Gastroesophageal sphincter (tissue), 4 donors: ENCODE measurements at regions not wholly inside any gene's neighbourhood (a gene's known extent, or its start where the extent isn't known, plus 50 kb on each side); places are given as distances from the start of the nearest gene placed in this dataset.

Source experiments
- ATAC-seq: fragments of 150-250 bp; one replicate; pipeline ENCODE4 v1.9.1; 2016; ENCODE audit warnings: mild to moderate bottlenecking, moderate library complexity
- H3K27ac ChIP-seq, 4 donors: fragments of 200-600 bp; sonication (generic) in 3 of 4; 1 replicate in 3 of 4; 2 replicates in 1 of 4; pipeline ENCODE4 v1.5.1; 2016 to 2019
- H3K27me3 ChIP-seq: fragments of 200-600 bp; sonication (generic); one replicate; pipeline ENCODE4 v1.5.1; 2019
- H3K36me3 ChIP-seq, 2 donors: fragments of 200-600 bp; sonication (generic); one replicate each; pipeline ENCODE4 v1.5.1; 2019; ENCODE audit warnings: control low read depth in 1 of 2
- H3K4me1 ChIP-seq, 3 donors: fragments of 200-600 bp; sonication (generic); 1 replicate in 2 of 3; 2 replicates in 1 of 3; pipeline ENCODE4 v1.5.1; 2016 to 2019; ENCODE audit warnings: control low read depth in 2 of 3
- H3K4me3 ChIP-seq, 2 donors: fragments of 200-600 bp; sonication (generic); one replicate each; pipeline ENCODE4 v1.5.1; 2019; ENCODE audit warnings: mild to moderate bottlenecking in 1 of 2, moderate library complexity in 1 of 2
- H3K9me3 ChIP-seq, 3 donors: fragments of 200-600 bp; sonication (generic); one replicate each; pipeline ENCODE4 v1.5.1; 2017 to 2019; ENCODE audit warnings: control low read depth in 2 of 3
- CTCF ChIP-seq, 4 experiments: fragments of 200-600 bp in 2 of 4; fragments of 450-650 bp in 2 of 4; sonication (generic) in 1 of 4; IDR thresholded peaks; one replicate each; pipeline ENCODE4 v1.5.1; 2017 to 2019; ENCODE audit warnings: antibody characterized with exemption in 4 of 4, mild to moderate bottlenecking in 2 of 4, moderate library complexity in 2 of 4
- EP300 ChIP-seq: sonication (generic); formaldehyde crosslinking; IDR thresholded peaks from one replicate; pipeline ENCODE4 v1.6.1; 2017; ENCODE audit warnings: antibody characterized with exemption, mild to moderate bottlenecking
- POLR2A ChIP-seq, 2 donors: fragments of 450-650 bp; IDR thresholded peaks; one replicate each; pipeline ENCODE4 v1.6.1; 2017; ENCODE audit warnings: antibody characterized with exemption in 2 of 2, mild to moderate bottlenecking in 2 of 2, moderate library complexity in 1 of 2
- POLR2AphosphoS5 ChIP-seq: sonication (generic); formaldehyde crosslinking; IDR thresholded peaks from one replicate; pipeline ENCODE4 v1.6.1; 2017; ENCODE audit warnings: antibody characterized with exemption
- WGBS, 2 donors: methylation state at CpG; one replicate each; pipeline ENCODE4 v1.1.5; 2018; ENCODE audit warnings: low coverage in 1 of 2; 5-methylcytosine and 5-hydroxymethylcytosine counted together

DNA sequence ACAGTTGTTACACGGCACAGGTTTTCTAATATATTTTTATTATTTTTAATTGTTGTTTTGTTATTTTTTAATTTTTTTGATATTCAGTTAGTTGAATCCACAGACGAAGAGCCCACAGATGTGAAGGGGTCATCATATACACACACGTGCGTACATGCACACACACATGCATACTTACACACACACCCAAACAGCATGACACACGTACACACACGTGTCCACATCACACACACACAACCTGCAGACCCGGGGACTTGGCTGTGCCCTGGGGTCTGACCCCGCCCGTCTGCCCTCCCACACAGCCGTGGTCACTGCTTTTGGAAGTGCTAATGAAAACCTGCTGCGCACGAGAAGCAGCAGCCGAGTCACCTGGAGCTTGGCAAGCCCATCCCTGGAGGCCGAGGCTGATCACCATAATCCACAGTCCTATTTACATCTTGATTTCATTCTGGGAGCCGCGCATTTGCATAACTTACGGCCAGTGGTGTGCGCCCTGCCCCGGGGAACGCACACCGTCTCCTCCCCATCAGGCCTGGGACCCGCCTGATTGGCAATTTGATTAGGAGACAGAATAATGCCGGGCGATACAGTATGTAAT lies 110.3 kb downstream of the BRD1 start:
- Histone ChIP-seq H3K4me3 (no peak overlapping the region), H3K27me3 (peaks cover 83% of the 10 kb centered on the region), H3K4me1 (no peaks in the 10 kb centered on the region), H3K36me3 (no peaks in the 10 kb centered on the region), H3K9me3 (peaks cover 0 to 2% (median 0%) of the 10 kb centered on the region in 3 donors), H3K27ac (no peak overlapping the region)
- ATAC-seq, result no peak
- WGBS, 2 donors, result 87 to 92% methylated on average over 7 to 11 of the region's 24 CpGs
- TF ChIP-seq POLR2AphosphoS5, result no peak
- no peak for TF ChIP-seq CTCF (IDR thresholded peaks at IDR 0.05)
- TF ChIP-seq POLR2A (IDR thresholded peaks at IDR 0.05), result no peak
- TF ChIP-seq EP300, result no peak

- TF ChIP-seq EP300 (no peak), POLR2A (IDR thresholded peaks at IDR 0.05) (no peak), CTCF (IDR thresholded peaks at IDR 0.05) (no peak), POLR2AphosphoS5 (no peak)
- no peaks in the 10 kb centered on the region for H3K4me1 ChIP-seq
- H3K27me3 ChIP-seq, result peaks cover 89% of the 10 kb centered on the region
- H3K4me3 ChIP-seq, result no peak overlapping the region
- no peak overlapping the region for H3K27ac ChIP-seq
- no peak for ATAC-seq
- 25% methylated on average over 4 of the region's 12 CpGs; no CpG with 5 or more reads in 1 of the 2 donors for WGBS, 2 donors
- H3K36me3 ChIP-seq, result no peaks in the 10 kb centered on the region
- peaks cover 0 to 11% (median 0%) of the 10 kb centered on the region in 3 donors for H3K9me3 ChIP-seq
Observed at GRCh38 chr22:49716441-49716840, 111.2 kb downstream of the BRD1 start.

DNA sequence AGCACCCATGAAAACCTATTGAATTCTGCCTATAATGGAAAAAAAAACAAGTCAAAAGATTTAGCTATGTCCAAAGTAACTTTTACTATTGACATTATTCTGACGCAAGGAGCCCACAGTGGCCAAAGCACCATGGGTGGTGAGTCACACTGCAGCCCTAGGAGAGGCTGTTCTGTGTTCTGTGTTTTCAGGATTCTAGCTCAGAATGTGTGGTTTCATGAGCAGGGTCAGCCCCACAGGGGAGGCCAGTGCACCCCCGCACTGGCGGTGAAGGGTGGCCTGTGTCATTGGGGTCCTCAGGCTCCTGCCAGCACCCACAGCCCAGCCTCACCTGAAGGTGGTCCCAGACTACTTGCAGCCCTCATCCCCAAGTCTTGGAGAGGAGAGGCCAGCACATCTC lies 112.2 kb downstream of the BRD1 start:
- no peak for ATAC-seq
- WGBS, 2 donors, result 83 to 92% methylated on average over 2 of the region's 3 CpGs

DNA sequence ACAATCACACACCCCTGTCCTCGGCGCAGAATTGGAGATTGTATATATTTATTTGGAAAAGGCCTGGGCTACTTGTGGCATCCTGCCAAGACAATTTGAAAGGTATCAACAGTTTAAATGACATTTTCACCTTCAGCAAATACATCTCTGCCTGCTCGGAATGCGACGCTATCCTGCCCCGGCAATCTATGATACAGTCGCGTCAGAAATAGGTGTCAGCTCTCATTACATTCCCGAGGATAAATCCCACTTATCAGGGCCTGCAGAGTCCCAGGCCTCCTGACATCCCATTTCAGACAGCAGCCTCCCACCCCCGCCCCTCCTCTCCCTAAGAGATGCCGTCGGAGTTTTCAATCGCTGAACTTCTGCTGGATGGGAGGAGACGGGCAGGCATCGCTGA lies 114.7 kb downstream of the BRD1 start:
- Histone ChIP-seq H3K4me1 (no peaks in the 10 kb centered on the region), H3K27ac (no peak overlapping the region), H3K36me3 (no peaks in the 10 kb centered on the region), H3K9me3 (peaks cover 0 to 44% (median 0%) of the 10 kb centered on the region in 3 donors), H3K4me3 (no peak overlapping the region), H3K27me3 (peaks cover 96% of the 10 kb centered on the region)
- TF ChIP-seq POLR2AphosphoS5, result no peak
- TF ChIP-seq EP300, result no peak
- TF ChIP-seq CTCF (IDR thresholded peaks at IDR 0.05), result no peak
- TF ChIP-seq POLR2A (IDR thresholded peaks at IDR 0.05), result no peak
- 8 to 40% methylated on average over 5 to 8 of the region's 15 CpGs for WGBS, 2 donors
- ATAC-seq, result no peak

More for the DNA sequence above, 112.2 kb downstream of the BRD1 start:
- peaks cover 0 to 20% (median 0%) of the 10 kb centered on the region in 3 donors for H3K9me3 ChIP-seq
- H3K27me3 ChIP-seq, result peaks cover 90% of the 10 kb centered on the region
- no peak overlapping the region for H3K27ac ChIP-seq
- no peak for TF ChIP-seq CTCF (IDR thresholded peaks at IDR 0.05)
- no peak for TF ChIP-seq EP300
- TF ChIP-seq POLR2AphosphoS5, result no peak
- no peak for TF ChIP-seq POLR2A (IDR thresholded peaks at IDR 0.05)
- no peak overlapping the region for H3K4me3 ChIP-seq
- H3K36me3 ChIP-seq, result no peaks in the 10 kb centered on the region
- H3K4me1 ChIP-seq, result no peaks in the 10 kb centered on the region

- peaks cover 96% of the 10 kb centered on the region for H3K27me3 ChIP-seq
- H3K36me3 ChIP-seq, result no peaks in the 10 kb centered on the region
- H3K4me3 ChIP-seq, result no peak overlapping the region
- no peak for ATAC-seq
- H3K9me3 ChIP-seq, result peaks cover 0 to 48% (median 0%) of the 10 kb centered on the region in 3 donors
- WGBS, 2 donors, result 33% methylated on average over 2 of the region's 22 CpGs; no CpG with 5 or more reads in 1 of the 2 donors
- H3K4me1 ChIP-seq, result no peaks in the 10 kb centered on the region
- TF ChIP-seq CTCF (IDR thresholded peaks at IDR 0.05) (no peak), POLR2AphosphoS5 (no peak), EP300 (no peak), POLR2A (IDR thresholded peaks at IDR 0.05) (no peak)
- H3K27ac ChIP-seq, result no peak overlapping the region
Observed at GRCh38 chr22:49712195-49712791, 115.4 kb downstream of the BRD1 start.
